ENCODE measurements at regions not wholly inside any gene's neighbourhood (a gene's known extent, or its start where the extent isn't known, plus 50 kb on each side); places are given as distances from the start of the nearest gene placed in this dataset.

- no peak for DNase-seq (ENCODE audit: low read depth)
Measured at GRCh38 chr13:105785436-105785835, 750.0 kb downstream of the EFNB2 start.

DNA sequence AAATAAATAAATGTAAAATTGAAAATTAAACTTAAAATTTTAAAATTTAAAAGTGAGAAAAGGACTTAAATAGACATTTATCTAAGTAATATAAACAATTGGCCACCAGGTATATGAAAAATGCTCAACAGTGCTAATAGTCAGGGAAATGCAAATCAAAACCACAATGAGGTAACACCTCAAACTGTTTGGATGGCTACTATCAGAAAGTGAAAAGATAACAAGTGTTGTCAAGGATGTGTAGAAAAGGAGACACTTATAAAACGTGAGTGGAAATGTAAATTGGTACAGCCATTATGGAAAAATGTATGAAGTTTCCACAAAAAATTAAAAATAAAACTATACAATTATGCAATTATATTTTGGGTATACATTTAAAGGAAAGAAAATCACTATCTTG lies 752.2 kb downstream of the EFNB2 start:
- DNase-seq (ENCODE audit: low read depth), result no peak

DNA sequence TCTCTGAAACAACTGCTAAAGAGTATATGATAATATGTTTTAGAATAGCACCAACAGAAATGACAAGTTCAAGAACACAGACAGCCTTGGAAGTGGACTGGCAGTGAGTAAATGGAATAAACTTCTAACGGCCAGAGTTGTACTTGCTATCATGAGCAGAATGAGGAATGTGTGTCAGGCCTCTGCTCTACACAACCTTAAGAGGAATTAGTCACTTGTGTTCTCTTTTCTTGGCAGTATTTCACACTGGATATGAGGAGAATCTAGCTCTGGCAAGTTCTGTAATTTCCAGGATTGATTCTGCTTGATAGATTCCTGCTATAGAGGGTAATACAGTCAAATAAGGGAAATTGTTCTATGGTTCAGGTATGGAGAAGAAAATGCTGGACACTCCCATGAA lies 757.3 kb downstream of the EFNB2 start:
- DNase-seq (ENCODE audit: low read depth), result no peak

GRCh38 chr13:105774739-105775460 lies 760.6 kb downstream of the EFNB2 start:
- no peak for DNase-seq (ENCODE audit: low read depth)

DNA sequence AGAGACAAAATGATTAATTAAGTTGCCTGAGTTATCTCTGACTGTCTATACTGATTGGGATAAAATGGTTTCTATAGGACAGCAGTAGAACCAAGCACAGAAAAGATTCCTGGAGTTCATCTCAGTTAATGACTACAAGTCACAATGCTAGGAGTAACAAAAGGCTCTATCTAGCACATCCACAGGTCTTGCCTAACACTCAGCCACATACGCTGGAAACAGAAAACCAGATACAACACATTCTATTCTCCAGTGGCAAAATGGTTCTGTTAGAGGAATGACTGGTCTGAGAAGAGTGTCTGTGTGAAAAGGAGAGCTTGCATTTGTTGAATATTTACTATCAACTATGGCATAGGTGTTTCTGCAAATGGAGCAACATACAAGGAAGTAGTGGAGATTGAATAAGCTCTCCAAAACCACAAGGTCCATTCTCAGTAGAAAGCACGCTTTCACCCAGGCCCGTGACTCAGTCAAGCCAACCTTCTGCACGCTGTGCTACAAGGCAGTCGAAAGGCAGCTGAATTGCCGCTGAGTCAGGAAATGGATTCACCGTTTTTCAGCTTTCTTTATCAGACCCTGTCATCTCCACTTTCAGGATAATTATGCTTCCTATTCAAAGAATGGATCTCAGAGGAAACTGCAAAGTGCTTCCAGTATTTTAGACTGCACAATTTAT lies 761.5 kb downstream of the EFNB2 start:
- no peak for DNase-seq (ENCODE audit: low read depth)

DNA sequence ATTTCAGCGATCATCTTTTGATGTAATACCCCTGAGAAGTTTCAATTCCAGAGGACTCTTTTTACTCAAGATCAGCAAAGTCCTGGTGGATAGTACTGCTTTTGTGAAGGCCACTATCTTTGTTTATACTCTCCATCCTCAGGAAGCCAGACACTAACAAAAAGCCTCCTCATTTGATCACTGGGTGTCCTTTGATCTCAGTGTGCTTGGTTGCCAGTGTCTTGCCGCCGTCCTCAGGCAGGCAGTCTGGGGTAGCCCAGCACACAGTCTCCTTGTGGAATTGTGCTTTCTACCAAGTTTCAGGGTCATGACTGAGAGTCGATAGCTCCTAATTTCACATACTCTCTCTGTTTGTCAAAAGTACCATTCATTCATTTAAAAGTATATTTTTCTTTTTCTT lies 762.2 kb downstream of the EFNB2 start:
- no peak for DNase-seq (ENCODE audit: low read depth)

DNA sequence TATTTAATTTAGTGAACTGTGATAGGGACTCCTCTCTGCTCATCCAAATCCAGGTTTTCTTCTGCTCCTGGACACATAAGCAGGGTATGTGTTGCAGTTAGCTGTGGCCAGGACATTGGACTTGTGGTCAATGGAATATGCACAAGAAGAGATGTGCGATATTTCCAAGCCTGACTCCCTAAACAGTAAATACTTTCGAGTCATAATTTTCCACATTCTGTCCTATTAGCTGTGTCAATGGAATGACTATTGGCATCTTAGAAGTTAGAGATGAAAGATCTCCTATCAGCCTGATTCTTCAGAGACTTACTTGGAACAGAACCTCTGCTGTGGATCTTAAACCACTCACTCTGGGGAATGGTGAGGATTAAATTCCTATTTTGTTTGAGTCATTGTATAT lies 771.0 kb downstream of the EFNB2 start:
- no peak for DNase-seq (ENCODE audit: low read depth)

DNA sequence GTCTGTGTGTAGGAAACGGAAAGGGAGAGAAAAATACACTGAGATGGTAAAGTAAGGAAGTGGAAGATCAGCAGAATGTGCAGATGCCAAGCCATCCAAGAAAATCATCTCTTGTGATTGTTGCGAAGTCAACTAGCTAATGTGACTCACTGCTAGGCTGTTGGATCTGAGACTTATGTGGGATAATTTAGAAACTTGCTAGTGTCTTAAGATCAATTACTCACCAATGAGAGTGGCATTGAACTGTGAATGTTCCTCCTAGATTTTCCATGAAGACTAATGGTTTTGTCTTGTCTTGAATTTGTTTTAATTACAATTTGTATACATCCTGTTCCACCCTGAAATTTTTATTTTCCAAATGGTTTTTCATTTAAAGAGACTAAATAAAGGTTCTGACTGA lies 771.6 kb downstream of the EFNB2 start:
- no peak for DNase-seq (ENCODE audit: low read depth)

- DNase-seq (ENCODE audit: low read depth), result no peak
Measured at GRCh38 chr13:105762096-105762495, 773.4 kb downstream of the EFNB2 start.

- DNase-seq (ENCODE audit: low read depth), result no peak
Measured at GRCh38 chr13:105758918-105759860, 776.3 kb downstream of the EFNB2 start.

DNA sequence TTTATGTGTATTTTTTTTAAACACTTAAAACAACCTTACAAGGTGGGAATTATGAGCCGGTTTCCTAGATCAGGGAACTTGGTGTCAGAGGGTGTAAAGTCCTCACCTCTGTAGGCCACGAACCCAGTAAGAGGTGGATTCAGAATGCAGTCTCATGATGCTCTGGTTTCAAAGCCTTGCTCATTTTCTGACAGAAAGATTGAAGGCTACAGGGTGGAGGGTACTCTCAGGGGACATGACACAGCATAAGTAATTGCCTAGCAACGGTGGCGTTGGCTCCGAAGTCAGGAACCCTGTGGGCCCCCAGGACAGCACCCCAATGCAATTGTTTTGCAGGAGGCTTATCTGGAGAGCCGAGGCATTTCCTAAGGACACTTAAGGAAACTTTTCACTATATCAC lies 794.7 kb downstream of the EFNB2 start:
- no peak for DNase-seq (ENCODE audit: low read depth)

GRCh38 chr13:105737688-105738087 lies 797.8 kb downstream of the EFNB2 start:
- no peak for DNase-seq (ENCODE audit: low read depth)

DNA sequence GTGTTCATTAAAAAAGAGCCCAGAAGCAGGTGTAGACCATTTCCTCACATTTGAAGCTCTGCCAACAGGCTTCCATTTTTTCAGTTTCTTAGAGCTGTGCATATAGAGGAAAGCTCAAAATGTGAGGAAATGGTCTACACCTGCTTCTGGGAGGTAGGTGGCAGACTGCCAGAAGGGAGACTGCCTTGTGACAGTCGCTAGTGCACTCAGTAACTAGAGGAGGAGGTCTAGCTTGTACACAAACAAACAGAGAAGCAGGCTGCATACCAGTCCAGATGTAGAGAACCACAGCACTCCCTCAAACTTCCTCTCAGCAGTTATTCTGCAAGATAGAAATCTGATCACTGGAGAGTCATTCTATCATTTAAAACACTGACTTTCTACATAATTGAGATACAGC lies 800.2 kb downstream of the EFNB2 start:
- no peak for DNase-seq (ENCODE audit: low read depth)

- no peak for DNase-seq (ENCODE audit: low read depth)
Measured at GRCh38 chr13:105732806-105733529, 802.5 kb downstream of the EFNB2 start.

DNA sequence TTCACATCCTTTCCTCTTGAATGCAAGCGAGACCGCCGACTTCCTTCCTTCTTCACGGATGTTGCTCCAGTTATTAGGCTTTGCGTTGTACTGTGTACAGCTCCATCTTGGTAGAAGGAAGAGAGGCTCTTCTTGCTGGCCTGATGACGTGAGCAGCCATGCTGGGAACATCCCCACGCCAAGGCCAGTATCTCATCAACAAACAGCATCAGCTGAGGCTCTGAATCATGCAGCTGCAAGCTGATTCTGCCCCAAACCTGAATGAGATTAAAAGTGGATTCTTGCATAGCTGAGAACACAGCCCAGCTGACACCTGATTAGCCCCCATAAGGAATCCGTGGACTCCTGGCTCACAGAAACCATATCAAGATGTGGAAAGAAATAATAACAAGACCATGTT lies 809.6 kb downstream of the EFNB2 start:
- no peak for DNase-seq (ENCODE audit: low read depth)

GRCh38 chr13:105721016-105721415 lies 814.4 kb downstream of the EFNB2 start:
- DNase-seq (ENCODE audit: low read depth), result no peak

- no peak for DNase-seq (ENCODE audit: low read depth)
Measured at GRCh38 chr13:105719859-105720258, 815.6 kb downstream of the EFNB2 start.

DNA sequence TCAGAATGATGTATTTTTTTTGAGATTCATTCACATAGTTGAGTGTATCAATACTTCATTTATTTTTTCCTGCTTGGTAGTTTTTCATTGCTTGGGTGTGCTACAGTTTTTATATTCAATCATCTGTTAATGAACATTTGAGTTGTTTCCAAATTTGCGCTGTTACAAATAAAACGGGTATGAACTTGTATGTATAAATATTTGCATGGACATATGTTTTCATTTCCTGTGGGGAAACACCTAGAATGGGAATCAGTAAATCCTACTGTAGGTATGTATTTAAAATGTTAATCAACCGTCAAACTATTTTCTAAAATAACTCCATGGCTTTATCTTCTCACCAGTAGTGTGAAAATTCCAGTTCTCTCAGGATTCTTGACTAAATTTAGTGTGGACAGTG lies 826.3 kb downstream of the EFNB2 start:
- no peak for DNase-seq (ENCODE audit: low read depth)

GRCh38 chr13:105703843-105704242 lies 831.6 kb downstream of the EFNB2 start:
- DNase-seq (ENCODE audit: low read depth), result no peak

- DNase-seq (ENCODE audit: low read depth), result no peak
Measured at GRCh38 chr13:105702441-105702840, 833.0 kb downstream of the EFNB2 start.

DNA sequence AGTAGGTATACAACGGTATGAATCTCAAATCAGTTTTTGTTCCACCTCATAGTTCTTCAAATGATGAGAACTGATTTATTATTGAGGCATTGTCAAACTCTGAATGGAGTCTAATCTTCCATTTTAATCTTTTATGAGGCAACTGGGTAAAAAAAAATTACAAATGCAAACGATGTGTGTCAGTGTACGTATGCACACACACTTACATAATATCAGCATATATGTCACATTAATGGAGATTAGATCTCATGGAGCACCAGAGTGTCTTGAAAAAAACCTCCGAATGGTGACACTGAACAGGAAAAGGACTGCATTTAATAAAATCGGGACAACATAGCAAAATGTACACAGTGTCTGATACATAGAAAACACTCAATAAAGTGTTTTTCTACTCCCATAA lies 842.7 kb downstream of the EFNB2 start:
- no peak for DNase-seq (ENCODE audit: low read depth)

GRCh38 chr13:105684216-105684615 lies 851.2 kb downstream of the EFNB2 start:
- DNase-seq (ENCODE audit: low read depth), result no peak

Data from activated T-cell treated with anti-CD3 and anti-CD28 coated beads for 1 hour (primary cell).